ENCODE measurements at regions not wholly inside any gene's neighbourhood (a gene's known extent, or its start where the extent isn't known, plus 50 kb on each side); places are given as distances from the start of the nearest gene placed in this dataset.

DNA sequence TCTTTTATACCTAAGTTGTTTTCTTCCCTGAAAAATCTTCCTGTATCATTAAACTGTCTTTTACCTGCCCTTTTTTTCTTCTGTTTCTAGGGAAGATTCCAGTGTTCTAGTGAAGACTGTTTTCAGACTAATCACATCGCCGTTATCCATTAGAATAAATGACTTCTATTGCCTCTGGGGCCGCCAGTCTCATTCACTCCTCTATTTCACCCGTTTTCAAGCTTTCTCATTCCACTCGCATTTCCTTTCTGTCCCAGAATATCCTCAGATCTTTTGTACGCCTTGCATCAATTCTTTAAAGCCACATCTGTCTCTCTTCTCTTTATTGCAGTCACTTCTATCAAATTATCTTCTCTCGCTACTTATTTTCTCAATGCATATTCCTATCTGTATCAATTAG is 1035.6 kb upstream of the MIR17HG start:
- DNase-seq (ENCODE audit: insufficient read length, low spot score, missing footprints): no peak

DNA sequence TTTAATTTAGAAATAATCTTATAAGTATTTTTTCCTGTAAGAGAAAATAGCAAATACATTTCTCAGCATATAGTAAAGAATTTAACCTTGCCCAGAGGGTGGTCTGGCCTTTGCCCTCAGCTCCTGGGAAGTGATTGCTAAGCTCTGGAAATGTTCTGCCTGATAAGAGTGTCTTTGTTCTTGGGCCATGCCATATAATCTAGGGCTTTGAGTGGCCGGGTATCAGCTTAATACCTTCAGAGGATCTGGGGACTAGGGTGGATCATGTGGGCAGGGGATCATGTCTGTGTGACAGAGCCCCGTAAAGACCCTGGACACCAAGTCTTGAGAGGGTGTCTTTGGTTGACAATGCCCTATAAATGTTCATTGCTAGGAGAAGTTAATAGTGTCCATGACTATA is 1032.4 kb upstream of the MIR17HG start:
- H3K9me3 ChIP-seq (ENCODE audit: low read depth, low read length): no peaks in the 10 kb centered on the region
- H3K79me2 ChIP-seq (ENCODE audit: insufficient read depth, low read length): no peaks in the 10 kb centered on the region
- H3K4me1 ChIP-seq (ENCODE audit: insufficient read depth, low read length): no peaks in the 10 kb centered on the region
- TF ChIP-seq, protein P1, sequence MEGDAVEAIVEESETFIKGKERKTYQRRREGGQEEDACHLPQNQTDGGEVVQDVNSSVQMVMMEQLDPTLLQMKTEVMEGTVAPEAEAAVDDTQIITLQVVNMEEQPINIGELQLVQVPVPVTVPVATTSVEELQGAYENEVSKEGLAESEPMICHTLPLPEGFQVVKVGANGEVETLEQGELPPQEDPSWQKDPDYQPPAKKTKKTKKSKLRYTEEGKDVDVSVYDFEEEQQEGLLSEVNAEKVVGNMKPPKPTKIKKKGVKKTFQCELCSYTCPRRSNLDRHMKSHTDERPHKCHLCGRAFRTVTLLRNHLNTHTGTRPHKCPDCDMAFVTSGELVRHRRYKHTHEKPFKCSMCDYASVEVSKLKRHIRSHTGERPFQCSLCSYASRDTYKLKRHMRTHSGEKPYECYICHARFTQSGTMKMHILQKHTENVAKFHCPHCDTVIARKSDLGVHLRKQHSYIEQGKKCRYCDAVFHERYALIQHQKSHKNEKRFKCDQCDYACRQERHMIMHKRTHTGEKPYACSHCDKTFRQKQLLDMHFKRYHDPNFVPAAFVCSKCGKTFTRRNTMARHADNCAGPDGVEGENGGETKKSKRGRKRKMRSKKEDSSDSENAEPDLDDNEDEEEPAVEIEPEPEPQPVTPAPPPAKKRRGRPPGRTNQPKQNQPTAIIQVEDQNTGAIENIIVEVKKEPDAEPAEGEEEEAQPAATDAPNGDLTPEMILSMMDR (IDR thresholded peaks at IDR 0.05; ENCODE audit: extremely low read depth, low read depth, low read length): no peak
- no peak overlapping the region for H3K4me2 ChIP-seq (ENCODE audit: insufficient read depth, low read length)
- no peak overlapping the region for H3K27ac ChIP-seq (ENCODE audit: low read depth, low read length)
- no peak for DNase-seq (ENCODE audit: insufficient read length, low spot score, missing footprints)
- no peak overlapping the region for H2AFZ ChIP-seq (ENCODE audit: low read length)
- H3K4me3 ChIP-seq (ENCODE audit: insufficient read depth, low read length): no peak overlapping the region
- H4K20me1 ChIP-seq (ENCODE audit: insufficient read depth, low read length): no peaks in the 10 kb centered on the region
- H3K36me3 ChIP-seq (ENCODE audit: insufficient read depth, low read length): no peaks in the 10 kb centered on the region
- no peaks in the 10 kb centered on the region for H3K27me3 ChIP-seq (ENCODE audit: insufficient read depth, low read length)

More for the DNA sequence above, 1035.6 kb upstream of the MIR17HG start:
- no peak overlapping the region for H3K4me2 ChIP-seq (ENCODE audit: insufficient read depth, low read length)
- no peaks in the 10 kb centered on the region for H3K4me1 ChIP-seq (ENCODE audit: insufficient read depth, low read length)
- H3K36me3 ChIP-seq (ENCODE audit: insufficient read depth, low read length): no peaks in the 10 kb centered on the region
- no peak overlapping the region for H3K27ac ChIP-seq (ENCODE audit: low read depth, low read length)
- H4K20me1 ChIP-seq (ENCODE audit: insufficient read depth, low read length): no peaks in the 10 kb centered on the region
- no peaks in the 10 kb centered on the region for H3K27me3 ChIP-seq (ENCODE audit: insufficient read depth, low read length)
- no peaks in the 10 kb centered on the region for H3K9me3 ChIP-seq (ENCODE audit: low read depth, low read length)
- TF ChIP-seq, protein P1 (IDR thresholded peaks at IDR 0.05; ENCODE audit: extremely low read depth, low read depth, low read length): no peak
- no peak overlapping the region for H2AFZ ChIP-seq (ENCODE audit: low read length)
- H3K4me3 ChIP-seq (ENCODE audit: insufficient read depth, low read length): no peak overlapping the region
- no peaks in the 10 kb centered on the region for H3K79me2 ChIP-seq (ENCODE audit: insufficient read depth, low read length)

DNA sequence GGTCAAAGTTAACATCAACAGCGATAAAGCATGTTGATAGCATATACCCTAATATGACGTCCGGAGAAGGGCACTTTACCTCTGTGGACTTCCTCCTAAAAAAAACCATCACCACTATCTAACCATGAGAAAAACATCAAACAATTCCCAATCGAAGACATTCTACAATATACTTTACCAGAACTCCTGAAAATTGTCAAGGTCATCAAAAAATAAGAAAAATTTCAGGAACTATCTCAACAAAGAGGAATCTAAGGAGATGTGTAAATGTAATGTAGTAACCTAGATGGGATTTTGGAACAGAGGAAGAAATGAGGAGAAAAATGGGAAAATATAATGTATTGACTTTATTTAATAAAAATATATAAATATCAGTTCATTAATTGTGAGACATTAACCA is 1026.8 kb upstream of the MIR17HG start:
- no peaks in the 10 kb centered on the region for H3K36me3 ChIP-seq (ENCODE audit: insufficient read depth, low read length)
- DNase-seq (ENCODE audit: insufficient read length, low spot score, missing footprints): no peak
- H3K27ac ChIP-seq (ENCODE audit: low read depth, low read length): no peak overlapping the region
- no peaks in the 10 kb centered on the region for H3K79me2 ChIP-seq (ENCODE audit: insufficient read depth, low read length)
- no peak overlapping the region for H3K4me2 ChIP-seq (ENCODE audit: insufficient read depth, low read length)
- no peaks in the 10 kb centered on the region for H3K9me3 ChIP-seq (ENCODE audit: low read depth, low read length)
- no peak overlapping the region for H2AFZ ChIP-seq (ENCODE audit: low read length)
- H4K20me1 ChIP-seq (ENCODE audit: insufficient read depth, low read length): no peaks in the 10 kb centered on the region
- H3K4me1 ChIP-seq (ENCODE audit: insufficient read depth, low read length): no peaks in the 10 kb centered on the region
- no peaks in the 10 kb centered on the region for H3K27me3 ChIP-seq (ENCODE audit: insufficient read depth, low read length)
- no peak overlapping the region for H3K4me3 ChIP-seq (ENCODE audit: insufficient read depth, low read length)
- TF ChIP-seq, protein P1 (IDR thresholded peaks at IDR 0.05; ENCODE audit: extremely low read depth, low read depth, low read length): no peak

DNA sequence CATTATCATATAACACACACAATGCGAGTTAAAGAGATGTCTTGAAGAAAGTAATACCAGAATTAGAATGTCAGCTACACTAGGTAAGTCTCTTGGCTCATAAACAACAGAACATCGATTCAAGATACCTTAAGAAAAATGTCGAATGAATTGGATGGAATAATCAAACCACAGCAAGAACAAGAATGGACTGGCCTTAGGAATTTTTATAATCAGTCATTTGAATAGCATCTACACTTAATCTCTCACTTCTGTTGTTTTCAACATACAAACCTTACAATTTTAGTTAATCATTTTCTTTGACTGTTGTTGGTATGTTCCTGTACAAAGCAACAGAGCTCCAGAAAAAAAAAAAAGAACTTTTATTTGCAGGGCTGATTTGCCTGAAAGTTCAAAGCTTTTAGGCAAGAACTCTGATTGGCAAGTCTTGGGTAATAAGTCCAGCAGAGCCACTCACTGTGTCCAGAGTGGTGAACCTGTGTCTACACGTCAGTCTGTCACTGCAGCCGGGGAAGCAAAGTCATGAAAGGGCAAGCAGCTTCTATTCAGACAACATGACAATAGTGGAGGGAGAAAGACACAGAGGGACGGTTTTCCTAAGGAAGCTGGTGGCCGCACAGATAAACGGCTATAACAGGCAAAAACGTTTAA is 1026.1 kb upstream of the MIR17HG start:
- Histone ChIP-seq H3K36me3 (ENCODE audit: insufficient read depth, low read length) (no peaks in the 10 kb centered on the region), H4K20me1 (ENCODE audit: insufficient read depth, low read length) (no peaks in the 10 kb centered on the region), H3K4me3 (ENCODE audit: insufficient read depth, low read length) (no peak overlapping the region), H2AFZ (ENCODE audit: low read length) (no peak overlapping the region), H3K27me3 (ENCODE audit: insufficient read depth, low read length) (no peaks in the 10 kb centered on the region), H3K79me2 (ENCODE audit: insufficient read depth, low read length) (no peaks in the 10 kb centered on the region), H3K27ac (ENCODE audit: low read depth, low read length) (no peak overlapping the region), H3K4me2 (ENCODE audit: insufficient read depth, low read length) (no peak overlapping the region), H3K9me3 (ENCODE audit: low read depth, low read length) (no peaks in the 10 kb centered on the region), H3K4me1 (ENCODE audit: insufficient read depth, low read length) (no peaks in the 10 kb centered on the region)
- TF ChIP-seq, protein P1 (IDR thresholded peaks at IDR 0.05; ENCODE audit: extremely low read depth, low read depth, low read length): no peak
- no peak for DNase-seq (ENCODE audit: insufficient read length, low spot score, missing footprints)

Measured in osteoblast (primary cell).